Stimulated activated CD4-positive, alpha-beta T cell treated with anti-CD3 and anti-CD28 coated beads, Interleukin-1b, Interleukin-23, amount 100 ng/mL, for 24 hours (primary cell): ENCODE measurements at regions not wholly inside any gene's neighbourhood (a gene's known extent, or its start where the extent isn't known, plus 50 kb on each side); places are given as distances from the start of the nearest gene placed in this dataset.
"Not testable (repeated sequence)": the region's sequence is repeated elsewhere in the genome, so short reads cannot be mapped to it uniquely, and the experiment has no call there.

Experiments
- DNase-seq, 4 experiments: peaks; one replicate each; pipeline ENCODE4 v3.0.0-alpha.2; 2020; ENCODE audit warnings: low read depth in 4 of 4, low spot score in 1 of 4

DNA sequence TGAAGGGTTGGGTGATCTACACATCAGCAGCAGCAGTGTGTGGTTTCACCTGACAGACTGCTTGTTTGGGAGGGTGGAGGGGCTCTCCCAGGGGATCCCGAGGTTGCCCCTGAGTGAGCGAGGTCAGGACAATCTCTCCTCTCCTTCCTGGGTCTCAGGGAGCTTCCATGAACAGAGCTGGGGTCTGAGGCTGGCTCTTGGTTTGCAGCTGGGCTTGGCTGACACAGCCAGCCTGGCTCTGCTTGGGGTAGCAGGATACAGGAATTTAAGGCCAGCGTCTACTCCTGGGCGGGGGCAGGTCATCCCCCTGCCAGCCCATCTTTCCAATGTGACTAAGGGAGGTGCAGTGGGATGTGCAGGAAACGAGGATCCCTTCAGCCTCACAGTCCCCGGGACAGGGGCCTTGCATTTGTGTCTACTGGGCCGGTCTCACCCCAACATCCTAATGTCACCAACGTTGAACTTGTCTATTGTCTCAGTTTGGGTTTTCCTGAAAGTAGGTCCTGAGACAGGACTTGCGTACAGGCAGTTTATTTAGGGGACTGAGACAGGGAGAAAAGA, 262.6 kb upstream of the HDAC4 start:
- no peak for DNase-seq

DNA sequence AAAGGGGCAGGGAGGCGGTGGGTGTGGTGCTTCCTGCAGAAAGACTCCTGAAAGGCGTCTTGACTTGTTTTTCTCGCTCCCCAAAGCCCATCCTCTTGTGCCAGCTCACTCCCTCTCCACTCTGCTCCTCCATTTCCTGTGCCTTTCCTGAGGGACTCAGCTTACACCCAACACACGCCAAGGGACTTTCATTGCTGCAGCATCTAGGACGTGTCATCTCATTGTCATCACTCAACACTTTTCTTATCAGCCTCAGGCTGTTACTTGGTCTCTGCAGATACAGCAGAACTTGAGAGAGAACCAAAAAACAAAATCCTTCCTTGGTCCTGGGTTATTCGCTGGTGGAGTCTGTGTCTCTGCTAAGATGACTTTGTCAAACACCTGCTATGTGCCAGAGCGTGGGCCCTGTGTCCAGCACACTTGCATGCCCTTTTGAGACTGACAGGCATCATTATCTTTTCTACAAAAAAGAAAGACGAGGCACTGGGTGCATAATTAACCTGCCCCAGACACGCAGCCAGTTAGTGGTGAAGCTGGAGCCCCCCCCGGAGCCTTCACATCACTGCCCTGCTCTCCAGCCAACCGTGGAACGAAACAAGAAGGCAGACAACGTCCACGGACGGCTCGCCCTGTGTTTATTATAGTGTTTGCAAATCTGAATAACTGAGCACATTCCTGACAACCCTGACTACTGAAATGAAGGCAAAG, 261.7 kb upstream of the HDAC4 start:
- DNase-seq = no peak

DNA sequence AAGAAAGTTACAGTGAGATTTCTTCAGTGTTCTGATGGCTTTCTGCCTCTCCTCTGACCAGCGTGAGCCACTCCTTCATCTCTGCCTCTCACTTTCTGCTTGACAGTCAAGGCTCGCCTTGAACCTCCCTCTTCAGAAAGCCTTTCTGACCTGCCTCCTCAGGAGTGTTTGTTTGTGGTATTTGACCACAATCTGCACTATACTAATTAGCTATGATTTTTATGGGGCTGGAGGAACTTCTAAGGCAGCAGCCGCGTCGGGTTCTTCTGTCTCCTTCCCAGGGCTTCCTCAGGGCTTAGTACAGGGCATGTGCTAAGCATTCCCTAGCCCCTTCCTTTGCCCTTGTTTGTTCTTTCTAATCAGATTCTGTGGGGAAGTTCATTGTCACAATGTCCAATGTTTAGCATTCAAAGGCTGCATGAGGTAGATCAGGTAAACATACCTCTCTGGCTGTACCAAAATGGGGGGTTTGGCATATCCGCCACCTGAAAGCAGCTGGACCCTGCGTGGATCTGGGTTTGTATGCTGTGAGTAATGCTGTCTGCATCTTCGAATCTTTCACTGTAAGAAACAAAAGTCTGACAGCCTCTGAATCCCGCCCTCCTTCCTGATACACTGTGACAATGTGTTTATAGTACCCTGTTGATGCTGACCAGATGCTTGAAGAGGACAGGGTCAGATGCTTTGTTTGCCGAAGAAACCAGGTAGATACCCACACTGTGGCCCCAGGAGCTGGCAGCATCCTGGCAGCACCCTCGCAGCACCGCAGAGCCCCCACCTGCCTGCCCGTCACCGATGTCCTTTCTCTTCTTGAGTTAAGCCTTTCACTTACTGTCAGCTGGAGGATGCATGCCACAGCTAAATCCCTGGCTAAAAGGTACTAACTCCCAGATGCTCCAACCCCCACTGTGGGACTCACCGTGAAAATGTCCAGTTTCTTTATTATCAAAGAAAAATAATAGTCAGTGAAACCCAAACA, 260.8 kb upstream of the HDAC4 start:
- DNase-seq = no peak

DNA sequence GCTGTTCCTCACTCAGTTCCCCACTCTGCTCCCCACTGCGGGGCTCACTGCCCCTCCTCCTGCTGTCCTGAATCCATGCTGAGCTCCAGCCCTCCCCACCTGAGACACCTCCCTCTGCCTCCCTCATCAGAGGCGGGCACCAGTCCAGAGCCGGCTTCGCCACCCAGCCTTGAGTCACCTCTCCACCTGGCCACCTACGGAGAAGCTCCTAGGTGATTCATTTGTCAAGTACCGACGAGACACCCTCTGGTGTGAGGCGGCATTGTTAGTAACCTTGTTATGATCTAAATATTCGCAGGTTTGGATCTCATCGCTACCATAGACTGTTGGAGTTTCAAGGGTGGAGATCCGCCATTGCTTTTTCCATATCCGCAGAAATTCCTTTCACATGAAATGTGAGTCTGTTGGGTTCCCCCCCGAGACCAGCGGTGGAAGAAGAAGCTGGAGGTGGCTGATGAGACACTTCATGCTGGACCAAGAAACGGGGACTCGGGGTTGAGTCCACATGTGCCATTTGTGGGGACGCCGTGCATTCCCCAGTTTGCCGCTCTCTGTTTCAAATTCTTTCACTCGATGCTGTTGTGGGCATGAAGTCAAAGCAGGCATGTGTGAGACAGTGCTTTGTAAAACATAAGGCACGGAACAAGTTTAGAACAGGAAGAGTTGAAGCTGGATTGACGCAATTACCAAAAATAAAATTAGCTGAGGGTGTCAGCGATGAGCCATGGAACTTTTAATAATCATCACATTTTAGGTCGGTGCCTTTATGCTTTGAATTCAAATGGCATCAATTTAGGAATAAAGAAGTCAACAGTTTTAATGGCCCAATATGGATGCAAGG, 259.8 kb upstream of the HDAC4 start:
- DNase-seq = no peak

DNA sequence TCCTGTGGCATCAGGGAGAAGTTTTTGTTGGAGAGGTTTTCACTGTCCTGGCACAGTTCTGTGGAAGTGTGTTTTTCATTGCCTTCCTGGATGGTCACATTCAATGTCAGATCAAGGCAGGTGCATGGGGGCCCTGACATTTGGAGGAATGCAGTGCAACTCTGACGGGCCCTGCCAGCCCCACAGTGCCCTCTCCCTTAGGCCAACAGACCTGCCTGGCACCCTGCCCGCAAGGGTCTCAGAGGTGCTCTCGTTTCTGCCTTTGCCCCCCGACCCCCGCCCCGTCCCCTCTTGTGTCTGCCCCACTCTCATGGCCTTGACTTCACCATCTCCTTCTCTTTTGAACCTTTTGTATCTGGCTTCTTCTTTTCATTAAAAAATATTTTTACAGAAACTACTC, 257.2 kb upstream of the HDAC4 start:
- DNase-seq = no peak

DNA sequence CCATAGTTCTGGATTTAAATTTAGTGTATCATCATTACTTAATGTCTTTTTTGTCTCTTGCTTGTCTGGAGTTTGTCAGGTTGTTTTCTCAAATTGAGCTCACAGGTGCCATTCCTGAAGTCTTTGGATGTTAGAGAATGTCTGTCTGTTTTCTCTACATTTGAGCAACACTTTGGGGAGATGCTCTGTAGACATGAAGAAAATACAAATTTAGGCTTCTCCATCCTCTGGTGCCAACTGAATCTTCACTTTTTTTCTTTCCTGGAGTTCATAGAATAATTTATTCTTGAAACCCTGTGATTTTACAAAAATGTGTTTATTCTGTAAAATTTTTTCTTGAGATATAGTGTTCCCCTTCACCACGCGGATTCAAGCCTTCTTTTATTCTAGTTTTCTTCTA, 256.4 kb upstream of the HDAC4 start:
- DNase-seq = no peak

DNA sequence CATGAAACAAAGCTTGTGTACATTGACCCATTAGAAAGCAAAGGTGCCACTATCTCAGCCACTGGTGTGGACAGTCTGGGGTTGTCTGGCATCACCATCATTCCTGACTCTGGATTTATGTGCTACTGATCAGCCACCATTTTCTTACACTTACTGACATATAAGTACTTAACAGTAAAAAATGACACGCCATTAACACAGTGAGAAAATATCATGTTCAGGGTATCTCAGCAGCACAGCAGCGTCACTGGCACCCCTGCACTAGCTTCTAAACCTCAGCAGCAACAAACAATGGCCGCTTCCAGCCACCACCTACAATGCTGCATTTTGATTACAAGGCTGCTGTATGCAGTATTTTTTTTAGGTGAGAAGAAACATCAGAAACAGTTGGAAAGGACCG, 253.4 kb upstream of the HDAC4 start:
- DNase-seq = no peak

DNA sequence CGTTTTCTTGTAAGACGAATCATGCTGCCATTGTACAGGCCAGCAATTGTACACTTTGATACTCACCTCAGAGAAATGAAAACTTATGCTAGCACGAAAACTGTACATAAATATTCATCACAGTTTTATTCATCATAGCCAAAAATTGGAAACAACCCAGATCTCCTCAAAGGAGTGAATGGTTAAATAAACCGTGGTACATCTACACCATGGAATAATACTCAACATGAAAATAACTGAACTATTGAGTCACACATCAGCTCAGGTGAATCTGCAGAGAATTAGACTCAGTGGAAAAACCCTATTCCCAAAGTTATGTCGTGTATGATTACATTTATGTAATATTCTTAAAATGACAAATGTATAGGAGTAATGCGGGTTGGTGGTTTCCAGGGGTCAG, 251.0 kb upstream of the HDAC4 start:
- no peak for DNase-seq

DNA sequence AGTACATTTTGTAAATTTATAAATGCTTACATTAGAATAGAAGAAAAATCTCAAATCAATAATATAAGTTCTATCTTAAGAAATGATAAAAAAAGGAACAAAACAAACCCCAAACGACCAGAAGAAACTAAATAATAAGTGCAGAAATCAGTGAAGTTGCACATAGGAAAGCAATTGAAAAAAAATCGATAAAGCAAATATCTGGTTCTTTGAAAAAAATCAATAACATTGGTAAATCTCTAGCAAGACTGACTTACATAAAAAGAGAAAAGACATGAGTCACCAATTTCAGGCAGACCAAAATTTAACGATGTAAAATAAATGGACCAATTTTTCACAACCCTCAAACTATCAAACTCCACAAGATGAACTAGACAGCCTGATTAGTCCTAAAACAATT, 249.9 kb upstream of the HDAC4 start:
- no peak for DNase-seq

DNA sequence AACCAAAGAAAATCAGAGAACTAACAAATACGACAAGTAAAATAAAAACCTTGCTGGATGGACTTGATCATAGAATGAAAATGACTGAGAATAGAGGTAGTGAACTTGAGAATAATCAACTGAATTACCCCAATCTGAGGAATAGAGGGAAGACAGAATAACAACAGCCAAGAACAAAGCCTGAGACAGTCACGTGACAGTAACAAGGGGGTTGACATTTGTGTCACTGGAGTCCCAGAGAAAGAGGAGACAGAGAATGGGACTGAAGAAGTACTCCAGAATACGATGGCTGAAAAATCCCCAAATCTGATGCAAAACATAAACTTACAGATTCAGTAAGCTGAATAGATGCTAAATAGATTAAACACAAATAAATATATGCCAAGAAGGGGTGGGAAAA, 248.5 kb upstream of the HDAC4 start:
- DNase-seq = no peak

DNA sequence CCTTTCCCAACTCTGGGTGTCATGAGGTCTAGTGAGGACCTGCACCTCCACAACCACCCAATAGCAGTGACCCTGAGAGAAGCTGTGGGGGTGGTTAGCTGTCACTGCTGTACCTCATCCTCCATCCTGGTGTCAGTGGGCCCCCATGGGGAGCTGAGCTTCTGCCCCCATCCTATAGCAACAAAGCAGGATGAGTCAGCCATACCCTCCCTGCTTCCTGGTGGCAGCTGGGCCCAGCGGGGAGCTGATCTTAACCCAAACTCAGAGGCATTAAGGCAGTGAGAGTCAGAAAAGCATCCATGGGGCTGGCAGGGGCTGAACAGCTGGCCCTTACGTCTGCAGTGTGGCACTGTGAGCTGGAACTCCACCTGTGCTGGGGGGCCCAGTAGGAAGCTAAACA, 247.8 kb upstream of the HDAC4 start:
- DNase-seq = no peak

DNA sequence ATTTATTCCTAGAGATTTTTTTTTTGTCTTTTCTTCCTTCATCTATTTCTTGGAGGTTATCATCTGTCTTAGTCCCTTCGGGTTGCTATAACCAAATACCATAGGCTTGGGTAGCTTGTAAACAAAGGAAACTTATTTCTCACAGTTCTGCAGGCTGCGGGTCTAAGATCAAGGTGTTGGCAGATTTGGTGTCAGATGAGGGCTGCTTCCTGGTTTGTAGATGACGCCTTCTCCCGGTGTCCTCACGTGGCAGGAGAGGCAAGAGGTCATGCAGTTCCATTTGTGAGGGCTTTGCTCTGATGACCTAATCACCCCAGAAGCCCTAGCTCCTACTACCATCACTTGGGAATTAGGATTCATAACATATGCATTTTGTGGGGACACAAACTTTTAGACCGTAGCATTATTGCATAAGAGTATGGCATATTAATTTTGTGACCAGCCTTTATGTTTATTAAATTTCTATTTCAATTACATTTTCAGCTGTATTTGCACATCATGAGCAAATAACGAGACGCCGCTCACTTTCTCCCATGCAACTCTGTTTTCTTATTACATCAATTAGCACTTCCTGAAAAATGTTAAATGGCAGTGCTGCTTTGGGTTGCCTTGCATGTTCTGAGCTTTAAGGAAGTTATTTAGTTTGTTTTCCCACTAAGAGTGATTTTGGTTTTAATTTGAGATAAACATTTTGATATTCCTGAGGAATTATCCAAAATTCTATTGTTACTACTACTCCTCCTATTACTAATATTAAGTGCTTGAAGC, 246.4 kb upstream of the HDAC4 start:
- DNase-seq = no peak

DNA sequence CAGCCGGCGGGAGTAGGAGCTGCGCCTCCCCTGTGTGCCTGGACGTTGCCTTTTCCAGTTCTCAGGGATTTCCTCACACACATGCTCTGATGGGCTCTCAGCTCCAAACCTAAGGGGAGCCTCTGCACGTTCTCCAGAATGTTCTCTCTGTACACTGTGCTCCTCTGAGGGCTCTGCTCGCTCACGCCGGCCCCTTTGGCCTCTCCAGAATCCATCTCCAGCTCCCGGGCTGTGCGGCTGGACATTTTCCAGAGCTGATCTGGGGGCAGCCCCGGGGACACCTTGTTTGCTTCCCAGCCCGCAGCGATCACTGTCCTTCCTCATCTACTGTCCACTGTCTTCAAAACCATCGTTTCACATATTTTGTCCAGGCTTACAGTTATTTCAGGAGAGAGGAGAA, 245.4 kb upstream of the HDAC4 start:
- DNase-seq = no peak

DNA sequence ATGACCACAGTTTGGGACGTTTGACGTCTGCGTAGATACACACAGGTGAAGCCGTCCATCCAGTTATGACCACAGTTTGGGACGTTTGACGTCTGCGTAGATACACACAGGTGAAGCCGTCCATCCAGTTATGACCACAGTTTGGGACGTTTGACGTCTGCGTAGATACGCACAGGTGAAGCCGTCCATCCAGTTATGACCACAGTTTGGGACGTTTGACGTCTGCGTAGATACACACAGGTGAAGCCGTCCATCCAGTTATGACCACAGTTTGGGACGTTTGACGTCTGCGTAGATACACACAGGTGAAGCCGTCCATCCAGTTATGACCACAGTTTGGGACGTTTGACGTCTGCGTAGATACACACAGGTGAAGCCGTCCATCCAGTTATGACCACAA, 243.8 kb upstream of the HDAC4 start:
- DNase-seq = not testable (repeated sequence)

DNA sequence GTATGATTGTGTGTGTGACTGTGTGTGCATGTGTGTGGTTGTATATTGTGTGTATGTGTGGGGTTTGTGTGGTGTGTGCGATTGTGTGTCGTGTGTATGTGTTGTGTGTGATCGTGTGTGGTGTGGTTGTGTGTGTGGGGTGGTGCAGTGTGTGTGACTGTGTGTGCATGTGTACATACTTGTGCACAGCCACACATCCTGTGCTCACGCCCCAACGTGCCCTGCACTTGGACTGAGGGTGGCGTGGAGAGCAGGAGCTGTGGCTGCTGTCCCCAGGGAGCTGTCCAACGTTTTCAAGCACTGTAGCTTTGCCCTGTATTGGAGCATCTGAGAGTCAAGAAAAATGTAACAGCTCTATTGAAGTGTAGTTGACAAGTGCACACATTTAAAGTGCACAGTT, 243.2 kb upstream of the HDAC4 start:
- no peak for DNase-seq

DNA sequence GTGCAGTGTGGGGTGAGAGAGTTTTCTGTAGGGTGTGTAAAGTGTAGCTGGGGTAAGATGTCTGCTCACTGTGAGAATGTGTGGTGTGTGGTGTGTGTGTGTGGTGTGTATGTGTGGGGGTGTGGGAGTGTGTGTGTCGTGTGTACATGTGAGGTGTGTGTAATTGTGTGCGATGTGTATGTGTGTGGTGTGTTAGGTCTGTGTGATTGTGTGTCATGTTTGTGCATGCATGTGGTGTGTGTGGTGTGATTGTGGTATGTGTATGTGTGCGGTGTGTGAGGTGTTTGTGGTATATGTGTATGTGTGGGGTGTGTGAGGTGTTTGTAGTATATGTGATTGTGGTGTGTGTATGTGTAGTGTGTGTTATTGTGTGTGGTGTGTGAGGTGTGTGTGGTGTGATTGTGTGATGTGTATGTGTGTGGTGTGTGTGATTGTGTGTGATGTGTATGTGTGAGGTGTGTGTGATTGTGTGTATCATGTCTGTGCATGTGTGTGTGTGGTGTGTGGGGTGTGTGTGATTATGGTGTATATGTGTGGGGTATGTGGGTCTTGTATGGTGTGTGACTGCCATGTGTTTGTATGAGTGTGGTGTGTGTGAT, 241.7 kb upstream of the HDAC4 start:
- no peak for DNase-seq

DNA sequence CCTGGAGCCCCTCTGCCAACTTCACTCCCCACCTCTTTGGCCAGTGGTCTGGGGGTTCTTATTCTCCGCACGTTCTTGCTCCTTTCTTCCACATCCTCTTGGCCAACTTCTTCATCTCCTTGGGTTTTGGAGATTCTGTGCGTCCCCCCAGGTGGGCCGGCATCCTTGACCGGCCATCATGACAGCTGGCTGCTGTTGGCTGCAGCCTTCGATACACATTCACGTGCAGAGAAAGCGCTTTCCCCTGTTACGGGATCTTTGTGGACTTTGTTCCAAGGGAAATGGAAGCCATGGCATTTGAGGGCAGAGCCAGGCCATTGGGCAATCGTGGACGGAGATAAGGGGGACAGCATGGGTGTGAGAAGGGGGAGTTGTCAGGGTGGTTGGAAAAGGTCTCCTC, 241.1 kb upstream of the HDAC4 start:
- not testable (repeated sequence) for DNase-seq

DNA sequence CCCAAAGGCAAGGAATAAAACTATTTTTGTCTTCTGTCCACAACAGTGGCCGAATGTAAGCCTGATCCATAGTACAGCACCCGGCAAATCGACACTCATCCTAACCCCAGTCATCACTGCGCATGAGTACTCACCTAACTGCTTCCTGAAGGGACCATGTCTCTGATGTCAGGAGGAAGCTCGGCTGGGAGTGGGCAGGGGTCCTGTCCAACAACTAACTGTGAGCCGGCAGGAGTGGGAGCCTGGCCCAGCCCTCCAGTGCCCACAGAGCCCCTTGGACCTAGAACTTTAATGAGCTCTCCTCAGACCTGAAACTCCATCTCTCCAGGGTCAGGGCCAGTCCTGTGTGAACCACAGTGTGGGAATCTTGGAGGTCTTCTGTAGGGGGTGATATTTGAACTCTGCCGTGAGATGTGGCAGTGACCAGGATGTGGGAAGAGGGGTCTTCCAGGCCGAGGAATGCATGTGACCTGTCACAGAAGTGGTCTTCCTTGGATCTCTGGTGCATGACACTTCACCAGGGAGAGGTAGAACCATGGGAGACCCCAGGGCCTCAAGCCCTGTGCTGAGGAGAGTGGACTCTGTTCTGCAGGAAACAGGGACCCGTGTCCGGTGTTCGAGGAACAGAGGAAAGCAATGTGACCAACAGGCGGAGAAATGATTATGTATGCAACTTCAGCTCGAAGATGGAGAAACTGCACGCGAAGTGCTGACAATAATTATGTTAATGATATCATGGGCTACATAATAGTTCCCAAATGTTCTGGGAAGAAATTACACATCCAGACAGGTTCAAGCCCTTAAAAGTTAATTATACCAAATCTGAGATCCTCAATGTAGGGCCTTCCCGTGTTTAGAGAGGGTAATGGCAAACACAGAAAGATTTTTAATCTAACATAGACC, 240.1 kb upstream of the HDAC4 start:
- DNase-seq = no peak

DNA sequence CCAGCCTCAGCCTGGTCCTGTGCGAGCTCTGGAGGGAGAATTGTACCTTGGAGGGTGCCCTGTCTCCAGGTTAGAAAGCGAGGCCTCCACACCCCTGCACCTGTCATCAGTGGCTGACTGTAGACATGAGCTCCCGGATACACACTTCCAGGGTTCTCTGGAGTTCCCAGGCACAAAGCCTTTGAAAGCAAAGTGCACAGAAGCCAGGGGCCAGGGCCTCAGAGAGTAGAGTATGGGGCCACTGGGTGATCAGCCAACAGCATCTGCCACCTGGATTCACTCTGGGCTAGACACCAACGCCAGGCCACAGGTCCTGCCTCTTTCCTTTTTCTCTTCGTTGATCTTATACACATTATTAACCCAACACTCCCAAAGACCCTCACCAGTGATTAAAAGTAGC, 239.4 kb upstream of the HDAC4 start:
- DNase-seq = no peak
